Activated CD4-positive, CD25-positive, alpha-beta regulatory T cell (primary cell): ENCODE measurements at regions not wholly inside any gene's neighbourhood (a gene's known extent, or its start where the extent isn't known, plus 50 kb on each side); places are given as distances from the start of the nearest gene placed in this dataset.

Experiments
- DNase-seq, 4 experiments: peaks; one replicate each; lab custom pipeline; 2025; lab: John Stamatoyannopoulos, UW

GRCh38 chr3:105923140-105923539, 54.3 kb upstream of the CBLB start:
- DNase-seq: no peak

GRCh38 chr3:105927741-105928140, 58.9 kb upstream of the CBLB start:
- no peak for DNase-seq

- DNase-seq: no peak
Observed at GRCh38 chr3:105930733-105931132, 61.9 kb upstream of the CBLB start.

GRCh38 chr3:105931500-105931899, 62.7 kb upstream of the CBLB start:
- DNase-seq: no peak

GRCh38 chr3:105933871-105934270, 65.1 kb upstream of the CBLB start:
- no peak for DNase-seq

GRCh38 chr3:105938101-105938500, 69.3 kb upstream of the CBLB start:
- no peak for DNase-seq

GRCh38 chr3:105938806-105939205, 70.0 kb upstream of the CBLB start:
- no peak for DNase-seq

GRCh38 chr3:105944276-105944675, 75.5 kb upstream of the CBLB start:
- no peak for DNase-seq

GRCh38 chr3:105944721-105945120, 75.9 kb upstream of the CBLB start:
- no peak for DNase-seq

- no peak for DNase-seq
Observed at GRCh38 chr3:105948101-105948500, 79.3 kb upstream of the CBLB start.

- no peak for DNase-seq
Observed at GRCh38 chr3:105950881-105951600, 82.2 kb upstream of the CBLB start.

- no peak for DNase-seq
Observed at GRCh38 chr3:105953831-105954230, 85.0 kb upstream of the CBLB start.

GRCh38 chr3:105956306-105956705, 87.5 kb upstream of the CBLB start:
- DNase-seq: no peak

- DNase-seq: no peak
Observed at GRCh38 chr3:105957722-105958121, 88.9 kb upstream of the CBLB start.

- no peak for DNase-seq
Observed at GRCh38 chr3:105958237-105959000, 89.6 kb upstream of the CBLB start.

- no peak for DNase-seq
Observed at GRCh38 chr3:105959851-105960250, 91.0 kb upstream of the CBLB start.

GRCh38 chr3:105960381-105960780, 91.6 kb upstream of the CBLB start:
- no peak for DNase-seq

- no peak for DNase-seq
Observed at GRCh38 chr3:105963161-105963560, 94.3 kb upstream of the CBLB start.

GRCh38 chr3:105965384-105965783, 96.6 kb upstream of the CBLB start:
- DNase-seq: no peak

GRCh38 chr3:105967117-105967516, 98.3 kb upstream of the CBLB start:
- no peak for DNase-seq

GRCh38 chr3:105970283-105970682, 101.5 kb upstream of the CBLB start:
- no peak for DNase-seq

GRCh38 chr3:105972069-105972468, 103.3 kb upstream of the CBLB start:
- DNase-seq: no peak

- DNase-seq: no peak
Observed at GRCh38 chr3:105974381-105974780, 105.6 kb upstream of the CBLB start.

GRCh38 chr3:105976196-105976595, 107.4 kb upstream of the CBLB start:
- DNase-seq: no peak
